ENCODE measurements at regions not wholly inside any gene's neighbourhood (a gene's known extent, or its start where the extent isn't known, plus 50 kb on each side); places are given as distances from the start of the nearest gene placed in this dataset.
A peak's percentile ranks its signal among the peaks of the same experiment; 100 is the strongest.

- no peak for DNase-seq (ENCODE audit: extremely low read depth in 1 of 11, low read depth in 9 of 11, low spot score in 4 of 11)
Observed at GRCh38 chr14:38065106-38065762, 142.5 kb upstream of the SSTR1 start.

- DNase-seq (ENCODE audit: extremely low read depth in 1 of 11, low read depth in 9 of 11, low spot score in 4 of 11) = no peak
Observed at GRCh38 chr14:38070061-38070588, 137.6 kb upstream of the SSTR1 start.

- no peak for DNase-seq (ENCODE audit: extremely low read depth in 1 of 11, low read depth in 9 of 11, low spot score in 4 of 11)
Observed at GRCh38 chr14:38073641-38074040, 134.1 kb upstream of the SSTR1 start.

GRCh38 chr14:38074081-38074480 lies 133.6 kb upstream of the SSTR1 start:
- no peak for DNase-seq (ENCODE audit: extremely low read depth in 1 of 11, low read depth in 9 of 11, low spot score in 4 of 11)

- DNase-seq (ENCODE audit: extremely low read depth in 1 of 11, low read depth in 9 of 11, low spot score in 4 of 11) = no peak
Observed at GRCh38 chr14:38074754-38075153, 132.9 kb upstream of the SSTR1 start.

GRCh38 chr14:38078393-38078792 lies 129.3 kb upstream of the SSTR1 start:
- DNase-seq (ENCODE audit: extremely low read depth in 1 of 11, low read depth in 9 of 11, low spot score in 4 of 11) = no peak

GRCh38 chr14:38079268-38079667 lies 128.4 kb upstream of the SSTR1 start:
- DNase-seq (ENCODE audit: extremely low read depth in 1 of 11, low read depth in 9 of 11, low spot score in 4 of 11) = peak in 1 of 11 donors; percentile 41

GRCh38 chr14:38079886-38080285 lies 127.8 kb upstream of the SSTR1 start:
- DNase-seq (ENCODE audit: extremely low read depth in 1 of 11, low read depth in 9 of 11, low spot score in 4 of 11) = peak in 4 of 11 donors; percentile 18 to 38 (median 26)

GRCh38 chr14:38080696-38081095 lies 127.0 kb upstream of the SSTR1 start:
- DNase-seq (ENCODE audit: extremely low read depth in 1 of 11, low read depth in 9 of 11, low spot score in 4 of 11) = no peak

GRCh38 chr14:38083039-38083438 lies 124.7 kb upstream of the SSTR1 start:
- DNase-seq (ENCODE audit: extremely low read depth in 1 of 11, low read depth in 9 of 11, low spot score in 4 of 11) = no peak

- DNase-seq (ENCODE audit: extremely low read depth in 1 of 11, low read depth in 9 of 11, low spot score in 4 of 11) = no peak
Observed at GRCh38 chr14:38089123-38089522, 118.6 kb upstream of the SSTR1 start.

GRCh38 chr14:38090506-38090905 lies 117.2 kb upstream of the SSTR1 start:
- no peak for DNase-seq (ENCODE audit: extremely low read depth in 1 of 11, low read depth in 9 of 11, low spot score in 4 of 11)

- DNase-seq (ENCODE audit: extremely low read depth in 1 of 11, low read depth in 9 of 11, low spot score in 4 of 11) = no peak
Observed at GRCh38 chr14:38098074-38098836, 109.4 kb upstream of the SSTR1 start.

GRCh38 chr14:38101679-38102078 lies 106.0 kb upstream of the SSTR1 start:
- no peak for DNase-seq (ENCODE audit: extremely low read depth in 1 of 11, low read depth in 9 of 11, low spot score in 4 of 11)

GRCh38 chr14:38103542-38104225 lies 104.0 kb upstream of the SSTR1 start:
- no peak for DNase-seq (ENCODE audit: extremely low read depth in 1 of 11, low read depth in 9 of 11, low spot score in 4 of 11)

- no peak for DNase-seq (ENCODE audit: extremely low read depth in 1 of 11, low read depth in 9 of 11, low spot score in 4 of 11)
Observed at GRCh38 chr14:38105106-38105702, 102.5 kb upstream of the SSTR1 start.

- DNase-seq (ENCODE audit: extremely low read depth in 1 of 11, low read depth in 9 of 11, low spot score in 4 of 11) = no peak
Observed at GRCh38 chr14:38107216-38107631, 100.5 kb upstream of the SSTR1 start.

- DNase-seq (ENCODE audit: extremely low read depth in 1 of 11, low read depth in 9 of 11, low spot score in 4 of 11) = no peak
Observed at GRCh38 chr14:38108681-38109080, 99.0 kb upstream of the SSTR1 start.

GRCh38 chr14:38110258-38110657 lies 97.4 kb upstream of the SSTR1 start:
- DNase-seq (ENCODE audit: extremely low read depth in 1 of 11, low read depth in 9 of 11, low spot score in 4 of 11) = no peak

- DNase-seq (ENCODE audit: extremely low read depth in 1 of 11, low read depth in 9 of 11, low spot score in 4 of 11) = no peak
Observed at GRCh38 chr14:38111046-38111445, 96.7 kb upstream of the SSTR1 start.

All from renal cortex interstitium (tissue), 11 donors.